ENCODE measurements at regions not wholly inside any gene's neighbourhood (a gene's known extent, or its start where the extent isn't known, plus 50 kb on each side); places are given as distances from the start of the nearest gene placed in this dataset.
A peak's percentile ranks its signal among the peaks of the same experiment; 100 is the strongest.

- no peak for TF ChIP-seq STAT6 (CRISPR knock-in tag; IDR thresholded peaks at IDR 0.05)
- TF ChIP-seq CXXC5 (CRISPR knock-in tag; IDR thresholded peaks at IDR 0.05), result no peak
- TF ChIP-seq IRF2 (CRISPR knock-in tag; IDR thresholded peaks at IDR 0.05), result no peak; the same call in 1 of the 2 replicates
- no peak for TF ChIP-seq SIRT6 (IDR thresholded peaks at IDR 0.05; ENCODE audit: low read depth, low read length)
- no peak; the same call in 1 of the 2 replicates for TF ChIP-seq RNF2 (IDR thresholded peaks at IDR 0.05)
- TF ChIP-seq TAF1 (IDR thresholded peaks at IDR 0.05; ENCODE audit: control insufficient read depth, extremely low read depth, insufficient read depth, low read length, severe bottlenecking), result no peak
- no peak for TF ChIP-seq ZNF212 (CRISPR knock-in tag; IDR thresholded peaks at IDR 0.05)
- no peak for TF ChIP-seq GTF2F1 (IDR thresholded peaks at IDR 0.05; ENCODE audit: low read depth, low read length)
- no peak for TF ChIP-seq E2F4 (CRISPR knock-in tag; IDR thresholded peaks at IDR 0.05; ENCODE audit: low read depth)
- no peak for TF ChIP-seq SMAD3 (CRISPR knock-in tag; conservative IDR thresholded peaks at IDR 0.05)
- no peak for TF ChIP-seq ZNF324 (CRISPR knock-in tag; IDR thresholded peaks at IDR 0.05)
- TF ChIP-seq CEBPZ (IDR thresholded peaks at IDR 0.05; ENCODE audit: borderline replicate concordance, low read depth, low read length), result no peak
- no peak for TF ChIP-seq GATAD2B (IDR thresholded peaks at IDR 0.05; ENCODE audit: borderline replicate concordance)
- TF ChIP-seq ARHGAP35 (IDR thresholded peaks at IDR 0.05; ENCODE audit: partially characterized antibody), result no peak
- TF ChIP-seq TOE1 (IDR thresholded peaks at IDR 0.05; ENCODE audit: borderline replicate concordance), result no peak
- TF ChIP-seq TOE1 (CRISPR knock-in tag; IDR thresholded peaks at IDR 0.05; ENCODE audit: borderline replicate concordance, low read depth), result 0 out of 2 replicates have a peak, but pooled peaks have one; percentile 18
- no peak for TF ChIP-seq CTCF (IDR thresholded peaks at IDR 0.05 in 2 of 3, conservative IDR thresholded peaks at IDR 0.05 in 1 of 3; ENCODE audit: insufficient read depth in 2 of 3, low read depth in 1 of 3, low read length in 3 of 3)
- TF ChIP-seq DACH1 (IDR thresholded peaks at IDR 0.05; ENCODE audit: partially characterized antibody), result no peak
- TF ChIP-seq NCOA1 (IDR thresholded peaks at IDR 0.05; ENCODE audit: low read depth), result no peak
Measured at GRCh38 chr22:19607192-19608002, 83.2 kb upstream of the CLDN5 start (continued).
